Peyer's patch (tissue), 4 donors: ENCODE measurements at regions not wholly inside any gene's neighbourhood (a gene's known extent, or its start where the extent isn't known, plus 50 kb on each side); places are given as distances from the start of the nearest gene placed in this dataset.

Experiments used
- CTCF ChIP-seq, 6 experiments: fragments of 450-650 bp in 4 of 6; fragments of 200-600 bp in 2 of 6; sonication (generic) in 1 of 6; IDR thresholded peaks; one replicate each; pipeline ENCODE4 v1.5.1; 2017 to 2019; ENCODE audit warnings: antibody characterized with exemption in 6 of 6, mild to moderate bottlenecking in 3 of 6, moderate library complexity in 1 of 6
- POLR2A ChIP-seq, 2 donors: fragments of 450-650 bp; IDR thresholded peaks; one replicate each; pipeline ENCODE4 v1.5.1; 2017; ENCODE audit warnings: antibody characterized with exemption in 2 of 2, mild to moderate bottlenecking in 2 of 2, moderate library complexity in 2 of 2

GRCh38 chr6:4651831-4652467 is 124.3 kb upstream of the CDYL start:
- TF ChIP-seq CTCF (IDR thresholded peaks at IDR 0.05) (no peak), POLR2A (IDR thresholded peaks at IDR 0.05) (no peak)
